Fibroblast of mammary gland (primary cell): ENCODE measurements at regions not wholly inside any gene's neighbourhood (a gene's known extent, or its start where the extent isn't known, plus 50 kb on each side); places are given as distances from the start of the nearest gene placed in this dataset.

Experiments used
- DNase-seq: peaks from one replicate; pipeline ENCODE4 v3.0.0-alpha.2; 2010; ENCODE audit warnings: low read depth
- H3K4me3 ChIP-seq: 2 replicates; pipeline ENCODE4 v1.5.1; 2011; ENCODE audit warnings: low read depth, mild to moderate bottlenecking, low read length, moderate library complexity; ENCODE audit not compliant: control insufficient read depth
- TF ChIP-seq, protein P1 (sequence below): conservative IDR thresholded peaks from 2 replicates; pipeline ENCODE4 v1.5.1; 2011; ENCODE audit warnings: low read depth, low read length, inconsistent platforms; ENCODE audit not compliant: control insufficient read depth, insufficient read depth

DNA sequence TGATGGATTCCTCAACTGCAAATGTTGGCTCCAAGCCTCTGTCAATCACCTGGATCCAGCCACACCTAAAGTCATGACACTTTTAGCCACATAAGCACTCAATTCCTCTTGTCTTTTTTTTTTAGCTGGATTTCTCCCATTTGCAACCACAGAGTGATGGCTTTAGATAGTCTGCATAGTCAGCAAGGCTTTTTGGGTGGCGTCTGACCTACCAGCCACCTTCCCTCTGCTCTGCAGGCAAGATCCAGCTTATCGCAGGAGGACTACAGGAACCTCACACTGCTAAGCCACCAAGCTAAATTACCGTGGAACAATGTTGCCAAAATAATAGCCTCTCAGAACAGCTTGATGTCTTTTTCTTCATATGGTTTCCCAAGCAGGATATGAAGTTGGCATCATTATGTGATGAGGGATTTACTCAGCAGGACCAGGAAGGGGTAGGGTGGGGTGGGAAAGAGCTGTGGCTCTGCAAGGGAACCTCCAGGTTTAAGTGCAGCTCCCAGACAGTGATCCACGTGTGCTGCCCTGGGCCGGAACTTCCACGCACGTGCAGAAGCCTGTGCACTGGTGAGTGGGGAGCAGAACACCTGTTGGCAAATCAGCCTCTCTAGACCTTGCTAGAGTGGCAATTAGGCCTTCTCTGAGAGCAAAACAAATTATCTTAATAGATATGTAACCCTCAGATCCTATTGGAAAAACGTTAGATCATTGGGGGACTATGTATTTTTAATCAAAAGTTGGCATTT lies 170.6 kb upstream of the NCK2 start:
- no peak overlapping the region for H3K4me3 ChIP-seq
- no peak for DNase-seq
- TF ChIP-seq, protein P1, sequence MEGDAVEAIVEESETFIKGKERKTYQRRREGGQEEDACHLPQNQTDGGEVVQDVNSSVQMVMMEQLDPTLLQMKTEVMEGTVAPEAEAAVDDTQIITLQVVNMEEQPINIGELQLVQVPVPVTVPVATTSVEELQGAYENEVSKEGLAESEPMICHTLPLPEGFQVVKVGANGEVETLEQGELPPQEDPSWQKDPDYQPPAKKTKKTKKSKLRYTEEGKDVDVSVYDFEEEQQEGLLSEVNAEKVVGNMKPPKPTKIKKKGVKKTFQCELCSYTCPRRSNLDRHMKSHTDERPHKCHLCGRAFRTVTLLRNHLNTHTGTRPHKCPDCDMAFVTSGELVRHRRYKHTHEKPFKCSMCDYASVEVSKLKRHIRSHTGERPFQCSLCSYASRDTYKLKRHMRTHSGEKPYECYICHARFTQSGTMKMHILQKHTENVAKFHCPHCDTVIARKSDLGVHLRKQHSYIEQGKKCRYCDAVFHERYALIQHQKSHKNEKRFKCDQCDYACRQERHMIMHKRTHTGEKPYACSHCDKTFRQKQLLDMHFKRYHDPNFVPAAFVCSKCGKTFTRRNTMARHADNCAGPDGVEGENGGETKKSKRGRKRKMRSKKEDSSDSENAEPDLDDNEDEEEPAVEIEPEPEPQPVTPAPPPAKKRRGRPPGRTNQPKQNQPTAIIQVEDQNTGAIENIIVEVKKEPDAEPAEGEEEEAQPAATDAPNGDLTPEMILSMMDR: no peak

DNA sequence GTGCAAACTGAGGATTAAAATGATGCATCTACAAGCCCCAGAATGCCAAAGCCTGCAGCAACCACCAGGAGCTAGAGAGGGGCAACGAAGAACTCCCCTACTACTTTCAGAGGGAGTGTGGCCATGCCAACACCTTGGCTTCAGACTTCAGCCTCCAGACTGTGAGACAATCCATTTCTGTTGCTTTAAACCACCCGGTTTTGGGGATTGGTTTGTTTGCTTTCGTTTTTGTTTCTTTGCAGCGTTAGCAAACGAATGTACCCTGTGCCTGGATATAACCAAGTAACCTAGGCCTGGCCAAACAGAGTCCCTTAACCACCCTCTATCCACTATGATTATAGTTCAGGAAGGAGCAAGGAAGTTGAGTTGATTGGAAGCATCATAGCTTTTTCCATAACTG lies 171.2 kb upstream of the NCK2 start:
- DNase-seq: no peak
- TF ChIP-seq, protein P1: no peak
- no peak overlapping the region for H3K4me3 ChIP-seq

DNA sequence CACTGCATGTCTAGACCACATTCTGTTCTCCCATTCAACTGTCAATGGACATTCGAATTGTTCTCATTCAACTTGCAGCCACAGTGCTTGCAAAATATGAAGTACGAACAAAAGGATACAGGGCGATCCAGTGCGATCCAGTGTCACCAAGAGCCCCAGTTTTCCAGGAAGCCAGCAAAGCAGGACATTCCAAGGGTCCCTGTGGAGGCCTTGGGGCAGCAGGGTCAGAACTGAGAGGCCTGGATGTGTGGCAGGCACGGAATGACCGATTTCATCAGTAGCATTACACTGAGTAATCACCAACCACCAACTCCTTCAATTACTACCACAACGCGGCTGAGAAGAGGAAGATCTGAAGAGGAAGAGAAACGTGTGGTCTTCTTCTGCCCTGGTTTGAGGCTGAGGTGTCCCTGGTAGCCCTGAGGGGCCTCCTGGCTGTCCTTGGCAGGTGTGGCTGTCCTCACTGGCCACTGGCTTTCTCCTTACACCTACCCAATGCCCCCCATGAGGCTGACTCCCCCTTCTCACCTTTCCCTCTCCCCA lies 172.7 kb upstream of the FHL2 start:
- DNase-seq: no peak
- TF ChIP-seq, protein P1: no peak
- H3K4me3 ChIP-seq: no peak overlapping the region

DNA sequence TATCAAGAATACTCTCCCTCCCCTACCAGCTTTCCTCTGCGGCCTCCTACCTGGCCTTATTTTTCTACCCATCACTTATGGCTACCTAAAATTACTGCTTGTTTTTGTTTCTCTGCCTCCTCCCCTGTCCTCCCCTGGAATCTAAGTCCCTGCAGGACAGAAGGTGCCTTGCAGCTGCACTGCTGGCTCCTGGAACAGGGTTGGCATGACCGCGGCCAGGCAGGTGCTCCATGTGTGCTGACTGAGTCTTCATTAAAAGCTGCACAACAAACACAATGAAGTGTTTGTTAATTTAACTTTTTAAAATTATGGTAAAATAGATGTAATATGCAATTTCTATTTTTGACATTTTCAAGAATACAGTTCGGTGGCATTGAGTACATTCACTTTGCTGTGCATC lies 171.9 kb upstream of the FHL2 start:
- no peak for DNase-seq

DNA sequence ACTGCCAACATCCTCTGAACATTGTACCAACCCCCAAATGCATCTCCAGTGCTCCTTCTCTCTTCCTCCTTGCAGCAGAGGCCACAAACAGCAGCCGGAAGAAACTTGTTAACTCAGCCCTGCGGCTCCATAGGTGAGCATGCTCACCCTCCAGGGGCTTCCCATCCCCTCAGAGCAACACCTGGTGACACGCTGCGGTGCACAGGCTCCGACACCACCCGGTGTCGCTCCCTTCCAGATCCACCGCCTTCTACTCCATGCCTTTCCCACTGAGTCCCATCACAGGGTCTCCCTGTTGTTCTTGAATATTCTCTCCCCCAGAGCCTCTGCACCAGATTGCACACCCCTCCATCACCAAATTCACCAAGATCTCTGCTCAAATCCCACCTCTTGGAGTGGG lies 171.5 kb upstream of the FHL2 start:
- no peak overlapping the region for H3K4me3 ChIP-seq
- TF ChIP-seq, protein P1: no peak
- no peak for DNase-seq

More for the DNA sequence above, 171.9 kb upstream of the FHL2 start:
- TF ChIP-seq, protein P1: no peak
- no peak overlapping the region for H3K4me3 ChIP-seq

DNA sequence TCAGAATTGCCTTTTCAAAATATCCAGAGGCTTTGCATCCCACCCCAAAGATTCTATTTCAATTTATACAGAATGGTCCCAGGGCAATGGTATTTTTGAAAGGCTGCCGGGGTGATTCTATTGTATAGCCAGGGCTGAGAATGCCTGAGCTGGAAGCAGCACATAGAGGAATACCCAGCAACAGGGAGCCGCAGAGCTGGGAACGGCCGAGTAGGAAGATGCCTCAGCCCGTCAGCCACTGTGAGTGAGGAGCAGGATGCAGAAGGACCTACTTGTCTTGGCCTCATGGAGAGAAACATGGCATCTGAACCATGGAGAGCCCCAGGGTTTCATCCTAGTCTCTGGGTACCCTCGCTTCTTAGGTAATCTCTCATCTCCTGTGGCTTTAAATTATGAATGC lies 170.8 kb upstream of the FHL2 start:
- TF ChIP-seq, protein P1: no peak

More for the DNA sequence above, 170.8 kb upstream of the FHL2 start:
- no peak overlapping the region for H3K4me3 ChIP-seq
- no peak for DNase-seq
